Activated T-cell treated with anti-CD3 and anti-CD28 coated beads, Interleukin-2, amount 50 U/mL, for 72 hours (primary cell): ENCODE measurements at regions not wholly inside any gene's neighbourhood (a gene's known extent, or its start where the extent isn't known, plus 50 kb on each side); places are given as distances from the start of the nearest gene placed in this dataset.
"Not testable (repeated sequence)": the region's sequence is repeated elsewhere in the genome, so short reads cannot be mapped to it uniquely, and the experiment has no call there.

Source experiments
- ATAC-seq, 2 donors: fragments of 150-1000 bp; cut with Tn5 transposase; replicated peaks in 1 of 2; 2 replicates each; pipeline ENCODE4 v1.10.0; 2021; ENCODE audit warnings: moderate library complexity in 2 of 2, mild to moderate bottlenecking in 1 of 2
- DNase-seq, 2 donors: peaks; one replicate each; pipeline ENCODE4 v3.0.0; 2021 to 2022; ENCODE audit warnings: mixed read lengths in 1 of 2
- H3K27ac Mint-ChIP-seq: one replicate; pipeline ENCODE4 v1.8.0; 2022; ENCODE audit warnings: mild to moderate bottlenecking, moderate library complexity, mixed read lengths
- H3K27me3 Mint-ChIP-seq: one replicate; pipeline ENCODE4 v1.8.0; 2022; ENCODE audit warnings: low read depth, mixed read lengths
- H3K36me3 Mint-ChIP-seq, 2 donors: one replicate each; pipeline ENCODE4 v1.8.0; 2022; ENCODE audit warnings: mixed read lengths in 2 of 2, mild to moderate bottlenecking in 1 of 2; ENCODE audit not compliant: insufficient read depth in 2 of 2
- H3K4me1 Mint-ChIP-seq: one replicate; pipeline ENCODE4 v1.8.0; 2022; ENCODE audit warnings: low read depth, mixed read lengths
- H3K4me3 Mint-ChIP-seq, 2 donors: one replicate each; pipeline ENCODE4 v1.8.0; 2022; ENCODE audit warnings: mild to moderate bottlenecking in 2 of 2, mixed read lengths in 2 of 2, moderate library complexity in 2 of 2
- H3K9me3 Mint-ChIP-seq, 2 donors: one replicate each; pipeline ENCODE4 v1.8.0; 2022; ENCODE audit warnings: mixed read lengths in 2 of 2

DNA sequence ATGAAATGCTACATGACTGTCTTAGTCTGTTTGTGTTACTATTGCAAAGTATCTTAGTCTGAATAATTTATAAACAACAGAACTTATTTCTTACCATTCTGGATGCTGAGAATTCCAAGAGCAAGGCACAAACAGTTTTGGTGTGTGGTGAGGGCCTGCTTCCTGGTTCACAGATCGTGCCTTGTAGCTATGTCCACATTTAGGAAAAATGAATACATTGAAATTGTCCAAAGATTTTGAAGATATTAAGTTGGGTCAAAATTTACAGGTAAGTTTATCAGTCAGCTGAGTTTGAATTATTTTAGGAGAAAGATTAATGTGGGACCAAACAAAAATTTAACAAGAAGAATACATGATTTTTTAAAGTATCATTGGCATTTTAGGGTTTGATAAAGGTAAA is 293.5 kb downstream of the LTN1 start:
- Mint-ChIP-seq H3K27ac (no peak overlapping the region), H3K4me1 (no peaks in the 10 kb centered on the region), H3K36me3 (peaks cover 1 to 8% of the 10 kb centered on the region in 2 donors), H3K9me3 (peaks cover 0 to 12% of the 10 kb centered on the region in 2 donors), H3K27me3 (no peaks in the 10 kb centered on the region), H3K4me3 (no peak overlapping the region)
- ATAC-seq (no peak), DNase-seq (no peak)

DNA sequence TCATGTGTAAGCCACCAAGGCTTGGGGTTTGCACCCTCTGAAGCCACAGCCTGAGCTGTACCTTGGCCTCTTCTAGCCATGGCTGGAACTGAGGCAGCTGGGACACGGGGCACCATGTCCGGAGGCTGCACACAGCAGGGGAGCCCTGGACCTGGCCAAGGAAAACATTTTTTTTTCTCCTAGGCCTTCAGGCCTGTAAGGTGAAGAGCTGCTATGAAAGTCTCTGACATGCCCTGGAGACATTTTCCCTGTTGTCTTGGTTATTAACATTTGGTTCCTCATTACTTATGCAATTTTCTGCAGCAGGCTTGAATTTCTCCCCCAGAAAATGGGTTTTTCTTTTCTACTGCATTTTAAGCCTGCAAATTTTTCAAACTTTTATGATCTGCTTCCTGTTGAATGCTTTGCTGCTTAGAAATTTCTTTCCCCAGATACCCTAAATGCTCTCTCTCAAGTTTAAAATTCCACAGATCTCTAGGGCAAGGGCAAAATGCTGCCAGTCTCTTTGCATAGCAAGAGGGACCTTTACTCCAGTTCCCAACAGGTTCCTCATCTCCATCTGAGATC is 295.8 kb downstream of the LTN1 start:
- ATAC-seq (no peak), DNase-seq (no peak)
- Mint-ChIP-seq H3K27ac (no peak overlapping the region), H3K9me3 (peaks cover 0 to 6% of the 10 kb centered on the region in 2 donors), H3K36me3 (peaks cover 1 to 4% of the 10 kb centered on the region in 2 donors), H3K4me3 (no peak overlapping the region), H3K27me3 (no peaks in the 10 kb centered on the region), H3K4me1 (no peaks in the 10 kb centered on the region)

DNA sequence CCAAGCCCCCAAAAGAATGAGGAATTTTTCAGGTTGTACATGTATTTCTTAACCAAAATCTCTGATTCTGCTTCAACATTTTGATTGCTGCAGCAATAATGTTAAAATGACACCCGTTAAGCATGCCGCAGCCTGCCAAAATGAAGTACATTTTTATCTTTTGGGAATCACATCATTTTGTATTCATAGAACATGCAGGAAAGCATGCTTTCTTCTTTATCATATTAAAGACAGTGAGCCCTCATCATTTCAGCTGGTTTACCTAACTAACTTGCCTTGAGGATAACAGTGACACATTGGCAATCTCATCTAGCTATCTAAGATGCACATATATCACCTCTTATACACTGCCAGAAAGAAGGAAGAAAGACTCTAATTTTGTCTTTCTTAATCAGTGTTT is 299.2 kb downstream of the LTN1 start:
- ATAC-seq (no peak), DNase-seq (no peak)
- peaks cover 2 to 7% of the 10 kb centered on the region in 2 donors for H3K9me3 Mint-ChIP-seq
- H3K27me3 Mint-ChIP-seq, result no peaks in the 10 kb centered on the region
- peaks cover 1 to 4% of the 10 kb centered on the region in 2 donors for H3K36me3 Mint-ChIP-seq
- no peak overlapping the region for H3K4me3 Mint-ChIP-seq
- no peak overlapping the region for H3K27ac Mint-ChIP-seq
- no peaks in the 10 kb centered on the region for H3K4me1 Mint-ChIP-seq

DNA sequence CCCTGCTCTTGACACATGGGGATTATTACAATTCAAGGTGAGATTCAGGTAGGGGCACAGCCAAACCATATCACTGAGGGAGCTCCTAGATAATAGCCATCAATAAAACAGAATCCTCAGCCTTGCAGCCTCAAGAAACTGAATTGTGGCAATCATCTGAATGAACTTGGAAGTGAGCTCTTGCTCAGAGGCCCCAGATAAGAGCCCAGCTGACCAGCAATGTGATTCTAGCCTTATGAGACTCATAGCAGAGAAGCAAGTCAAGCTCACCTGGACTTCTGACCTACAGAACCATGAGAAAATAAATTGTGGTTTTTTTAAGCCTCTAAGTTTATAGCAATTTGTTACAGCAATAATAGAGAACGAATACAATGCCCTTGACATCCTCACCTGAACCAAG is 302.5 kb downstream of the LTN1 start:
- DNase-seq, result no peak
- H3K27ac Mint-ChIP-seq, result no peak overlapping the region
- ATAC-seq, result no peak

DNA sequence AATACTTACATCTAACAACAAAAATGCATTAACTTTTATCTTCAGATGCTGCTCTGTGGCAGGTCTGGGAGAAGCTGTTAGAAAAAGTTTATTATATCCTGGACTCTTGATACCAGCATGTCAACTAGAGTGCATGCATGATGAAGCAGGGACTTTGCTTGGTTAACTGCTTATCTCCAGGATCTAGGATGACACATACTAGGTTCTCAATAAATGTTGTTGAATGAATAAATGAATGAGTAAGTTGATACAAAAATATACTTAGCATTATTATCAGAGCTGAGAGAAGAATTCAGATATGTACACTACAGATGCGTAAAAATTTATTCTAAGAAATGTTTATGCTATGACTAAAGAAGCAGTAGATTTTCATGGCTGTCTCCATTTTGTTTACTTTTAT is 304.3 kb downstream of the LTN1 start:
- no peak overlapping the region for H3K4me3 Mint-ChIP-seq
- H3K4me1 Mint-ChIP-seq, result no peaks in the 10 kb centered on the region
- DNase-seq, result no peak
- peaks cover 2% of the 10 kb centered on the region in 2 donors for H3K9me3 Mint-ChIP-seq
- no peaks in the 10 kb centered on the region for H3K36me3 Mint-ChIP-seq
- no peaks in the 10 kb centered on the region for H3K27me3 Mint-ChIP-seq
- H3K27ac Mint-ChIP-seq, result no peak overlapping the region
- ATAC-seq, result no peak

More for the DNA sequence above, 302.5 kb downstream of the LTN1 start:
- no peaks in the 10 kb centered on the region for H3K36me3 Mint-ChIP-seq
- H3K27me3 Mint-ChIP-seq, result no peaks in the 10 kb centered on the region
- no peaks in the 10 kb centered on the region for H3K4me1 Mint-ChIP-seq
- H3K4me3 Mint-ChIP-seq, result no peak overlapping the region
- H3K9me3 Mint-ChIP-seq, result peaks cover 2% of the 10 kb centered on the region in 2 donors

DNA sequence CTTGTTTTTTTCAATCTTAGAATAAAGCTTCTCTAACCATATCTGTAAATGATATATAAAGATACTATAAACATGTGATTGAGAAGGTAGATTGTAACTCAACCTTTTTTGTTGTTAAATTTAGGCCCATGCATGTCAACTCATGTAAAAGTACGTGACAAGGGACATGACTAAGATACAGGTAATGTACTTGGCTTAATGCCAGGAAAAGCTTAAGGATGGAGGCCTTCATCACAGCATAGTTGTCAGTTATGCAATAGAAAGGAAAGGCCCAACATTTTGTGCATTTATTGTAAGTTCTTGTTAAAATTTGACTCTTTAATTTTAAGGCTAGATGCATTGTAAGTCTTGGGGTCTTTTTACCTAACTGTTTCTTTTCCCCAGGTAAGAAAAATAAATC is 305.1 kb downstream of the LTN1 start:
- no peak for DNase-seq
- H3K4me3 Mint-ChIP-seq, result no peak overlapping the region
- no peaks in the 10 kb centered on the region for H3K36me3 Mint-ChIP-seq
- H3K4me1 Mint-ChIP-seq, result no peaks in the 10 kb centered on the region
- no peak overlapping the region for H3K27ac Mint-ChIP-seq
- H3K27me3 Mint-ChIP-seq, result no peaks in the 10 kb centered on the region
- H3K9me3 Mint-ChIP-seq, result peaks cover 2% of the 10 kb centered on the region in 2 donors
- ATAC-seq, result no peak

DNA sequence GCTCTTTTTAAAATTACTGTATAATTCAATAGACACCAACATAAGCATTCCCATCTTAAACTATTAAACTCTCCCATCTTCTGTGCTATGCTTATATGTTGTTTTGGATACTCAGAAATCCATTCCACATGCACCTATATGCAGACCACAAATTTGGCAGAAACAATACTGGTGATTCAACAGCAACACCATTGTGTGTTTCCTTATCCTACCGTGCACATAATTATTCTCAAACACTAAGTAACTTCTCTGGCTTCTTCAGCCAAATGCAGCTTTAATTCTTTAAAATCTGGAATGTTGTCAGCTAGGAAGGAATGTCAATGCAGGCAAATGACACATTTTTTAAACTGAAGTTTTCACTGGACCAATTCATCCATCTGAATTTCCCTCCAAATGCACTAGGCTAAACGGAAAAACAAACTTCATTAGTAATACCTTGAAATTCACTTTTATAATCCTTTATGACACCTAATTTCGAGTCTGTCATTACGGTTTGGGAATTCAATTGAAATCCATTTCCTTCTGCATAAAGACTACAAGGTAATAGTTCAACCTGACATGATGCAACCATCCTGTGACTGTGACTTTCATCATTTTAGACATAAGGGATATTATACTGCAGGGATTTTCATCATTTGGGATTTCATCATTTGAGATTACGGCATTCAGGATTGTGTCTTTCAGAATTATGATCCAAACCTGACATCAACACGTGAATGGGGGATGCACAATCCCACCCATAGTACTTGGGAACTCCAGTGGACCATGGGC is 308.5 kb downstream of the LTN1 start:
- no peak overlapping the region for H3K4me3 Mint-ChIP-seq
- DNase-seq (no peak), ATAC-seq (no peak)
- H3K36me3 Mint-ChIP-seq, result no peaks in the 10 kb centered on the region
- no peaks in the 10 kb centered on the region for H3K27me3 Mint-ChIP-seq
- H3K4me1 Mint-ChIP-seq, result no peaks in the 10 kb centered on the region
- peaks cover 0 to 2% of the 10 kb centered on the region in 2 donors for H3K9me3 Mint-ChIP-seq
- no peak overlapping the region for H3K27ac Mint-ChIP-seq

DNA sequence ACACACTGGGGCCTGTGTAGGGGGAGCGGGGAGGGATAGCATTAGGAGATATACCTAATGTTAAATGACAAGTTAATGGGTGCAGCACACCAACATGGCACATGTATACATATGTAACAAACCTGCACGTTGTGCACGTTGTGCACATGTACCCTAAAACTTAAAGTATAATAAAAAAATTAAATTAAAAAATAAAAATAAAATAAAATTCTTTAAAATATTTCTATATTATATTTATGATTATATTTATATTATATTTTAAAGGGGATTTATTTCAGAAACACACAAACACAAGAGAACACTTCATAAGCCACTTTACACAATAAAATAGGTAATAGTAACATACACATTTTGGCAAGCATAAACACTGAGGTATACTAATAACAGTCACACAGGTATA is 309.8 kb downstream of the LTN1 start:
- H3K4me1 Mint-ChIP-seq, H3K4me3 Mint-ChIP-seq, H3K9me3 Mint-ChIP-seq, H3K36me3 Mint-ChIP-seq, ATAC-seq, DNase-seq, H3K27me3 Mint-ChIP-seq, H3K27ac Mint-ChIP-seq: not testable (repeated sequence)

DNA sequence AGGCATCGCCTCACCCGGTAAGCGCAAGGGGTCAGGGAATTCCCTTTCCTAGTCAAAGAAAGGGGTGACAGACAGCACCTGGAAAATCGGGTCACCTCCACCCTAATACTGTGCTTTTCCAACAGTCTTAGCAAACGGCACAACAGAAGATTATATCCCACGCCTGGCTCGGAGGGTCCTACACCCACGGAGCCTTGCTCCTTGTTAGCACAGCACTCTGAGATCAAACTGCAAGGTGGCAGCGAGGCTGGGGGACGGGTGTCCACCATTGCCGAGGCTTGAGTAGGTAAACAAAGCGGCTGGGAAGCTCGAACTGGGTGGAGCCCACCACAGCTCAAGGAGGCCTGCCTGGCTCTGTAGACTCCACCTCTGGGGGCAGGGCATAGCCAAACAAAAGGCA is 315.6 kb downstream of the LTN1 start:
- H3K27ac Mint-ChIP-seq, DNase-seq, ATAC-seq, H3K36me3 Mint-ChIP-seq, H3K4me3 Mint-ChIP-seq, H3K4me1 Mint-ChIP-seq, H3K9me3 Mint-ChIP-seq, H3K27me3 Mint-ChIP-seq: not testable (repeated sequence)

DNA sequence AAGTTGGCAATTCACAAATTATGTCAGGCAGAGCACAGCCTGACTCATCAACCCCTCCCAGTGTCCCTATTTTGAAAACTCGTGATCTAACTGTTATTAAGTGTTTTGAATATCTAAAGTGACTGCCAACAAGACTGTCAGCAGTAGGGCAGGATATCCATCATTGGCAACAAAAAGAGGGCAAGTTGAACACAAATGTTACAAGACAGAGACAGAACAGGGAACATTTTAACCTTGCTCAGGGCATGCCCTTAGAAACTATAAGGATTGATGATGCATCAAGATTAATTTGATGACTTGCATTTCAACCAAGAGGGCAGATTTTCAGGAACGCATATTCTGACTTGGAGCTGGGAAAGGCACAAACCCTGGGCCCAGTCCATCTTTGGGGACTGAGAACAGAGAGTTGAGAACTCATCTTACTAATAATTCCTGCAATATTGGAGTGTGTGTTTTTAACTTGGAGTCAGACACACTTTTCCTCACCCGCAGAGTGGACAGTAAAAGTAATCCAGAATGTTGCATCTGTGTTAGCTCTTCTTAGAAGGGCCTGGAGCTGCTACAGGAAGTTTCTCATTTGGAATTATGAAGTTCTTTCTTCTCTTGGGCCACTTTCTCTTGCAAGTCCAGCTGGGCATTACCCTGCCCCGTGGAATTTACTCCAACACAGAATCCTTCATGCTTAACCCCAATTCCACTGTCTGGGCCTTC is 317.2 kb downstream of the LTN1 start:
- Mint-ChIP-seq H3K27ac (no peak overlapping the region), H3K9me3 (peaks cover 6 to 7% of the 10 kb centered on the region in 2 donors), H3K4me3 (no peak overlapping the region), H3K4me1 (no peaks in the 10 kb centered on the region), H3K27me3 (no peaks in the 10 kb centered on the region), H3K36me3 (peaks cover 2 to 7% of the 10 kb centered on the region in 2 donors)
- no peak for ATAC-seq
- no peak for DNase-seq

DNA sequence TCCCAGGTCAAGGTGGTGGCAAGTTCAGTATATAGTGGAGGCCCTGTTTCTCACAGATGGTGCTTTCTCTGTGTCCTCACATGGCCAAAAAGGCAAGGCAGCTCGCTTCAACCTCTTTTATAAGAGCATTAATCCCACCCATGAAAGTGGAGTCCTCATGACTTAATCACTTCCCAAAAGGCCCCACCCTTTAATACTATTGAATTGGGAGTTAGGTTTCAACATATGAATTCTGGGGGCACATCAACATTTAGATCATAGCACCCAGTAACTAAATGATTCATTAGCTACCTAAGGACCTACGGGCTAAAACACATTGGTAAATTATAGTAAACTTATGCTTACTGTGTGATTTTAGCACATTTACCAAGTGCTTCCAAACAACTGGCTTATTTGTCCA is 317.9 kb downstream of the LTN1 start:
- Mint-ChIP-seq H3K36me3 (peaks cover 2 to 7% of the 10 kb centered on the region in 2 donors), H3K4me3 (no peak overlapping the region), H3K27ac (no peak overlapping the region), H3K9me3 (peaks cover 6 to 7% of the 10 kb centered on the region in 2 donors), H3K4me1 (peaks cover under 1% of the 10 kb centered on the region), H3K27me3 (no peaks in the 10 kb centered on the region)
- no peak for ATAC-seq
- no peak for DNase-seq

DNA sequence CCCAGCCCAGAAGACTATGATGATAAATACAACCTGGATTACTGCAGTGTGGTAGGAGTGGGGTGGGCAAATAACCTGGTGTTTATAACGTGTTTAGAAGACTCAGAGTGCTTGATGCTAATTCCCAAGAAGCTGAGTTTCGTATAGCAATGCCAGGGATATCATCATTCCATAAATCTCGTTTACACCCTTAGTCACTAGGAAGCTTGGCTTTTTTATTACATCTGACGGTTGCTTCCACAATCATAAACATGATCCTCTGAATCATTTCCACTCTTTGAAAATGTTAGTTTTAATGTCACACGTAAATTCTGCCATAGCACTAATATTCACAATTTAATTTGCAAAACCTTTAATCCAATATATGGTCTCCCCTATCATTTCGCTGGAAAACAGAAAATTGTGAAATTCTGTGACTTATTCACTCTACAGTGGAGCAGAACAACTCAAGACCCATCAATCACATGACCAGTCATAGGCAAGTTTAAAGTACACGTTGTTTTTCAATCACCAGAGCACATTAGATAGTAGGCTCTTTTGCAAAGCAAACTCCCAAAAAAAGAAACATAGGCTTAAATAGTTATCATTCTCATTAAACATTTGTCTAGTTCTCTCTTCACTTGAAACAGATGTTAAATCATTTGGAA is 321.0 kb downstream of the LTN1 start:
- peaks cover 2 to 3% of the 10 kb centered on the region in 2 donors for H3K36me3 Mint-ChIP-seq
- no peak overlapping the region for H3K4me3 Mint-ChIP-seq
- H3K9me3 Mint-ChIP-seq, result peaks cover 0 to 3% of the 10 kb centered on the region in 2 donors
- ATAC-seq, result no peak
- no peak overlapping the region for H3K27ac Mint-ChIP-seq
- H3K4me1 Mint-ChIP-seq, result peaks cover 12% of the 10 kb centered on the region
- DNase-seq, result no peak
- H3K27me3 Mint-ChIP-seq, result no peaks in the 10 kb centered on the region
